ENCODE measurements at regions not wholly inside any gene's neighbourhood (a gene's known extent, or its start where the extent isn't known, plus 50 kb on each side); places are given as distances from the start of the nearest gene placed in this dataset.

DNA sequence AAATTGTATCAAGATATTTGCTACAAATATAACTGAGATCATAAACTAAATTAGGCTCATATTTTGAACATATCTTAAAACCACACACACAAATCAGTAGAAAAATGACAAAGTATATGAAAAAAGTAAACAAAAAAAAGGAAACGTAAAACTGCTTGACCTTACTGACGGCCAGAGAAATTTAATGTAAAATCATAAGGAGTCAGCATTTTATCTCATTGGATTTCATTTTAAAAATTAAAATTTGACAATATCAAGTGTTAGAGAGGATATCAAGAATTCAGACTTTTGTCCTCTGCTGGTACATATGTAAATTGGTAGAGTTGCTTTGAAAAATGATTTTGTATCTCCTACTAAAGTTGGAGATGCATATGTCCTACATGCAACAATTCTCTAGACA lies 209.2 kb upstream of the ZC3H15 start:
- TF ChIP-seq, protein P1, sequence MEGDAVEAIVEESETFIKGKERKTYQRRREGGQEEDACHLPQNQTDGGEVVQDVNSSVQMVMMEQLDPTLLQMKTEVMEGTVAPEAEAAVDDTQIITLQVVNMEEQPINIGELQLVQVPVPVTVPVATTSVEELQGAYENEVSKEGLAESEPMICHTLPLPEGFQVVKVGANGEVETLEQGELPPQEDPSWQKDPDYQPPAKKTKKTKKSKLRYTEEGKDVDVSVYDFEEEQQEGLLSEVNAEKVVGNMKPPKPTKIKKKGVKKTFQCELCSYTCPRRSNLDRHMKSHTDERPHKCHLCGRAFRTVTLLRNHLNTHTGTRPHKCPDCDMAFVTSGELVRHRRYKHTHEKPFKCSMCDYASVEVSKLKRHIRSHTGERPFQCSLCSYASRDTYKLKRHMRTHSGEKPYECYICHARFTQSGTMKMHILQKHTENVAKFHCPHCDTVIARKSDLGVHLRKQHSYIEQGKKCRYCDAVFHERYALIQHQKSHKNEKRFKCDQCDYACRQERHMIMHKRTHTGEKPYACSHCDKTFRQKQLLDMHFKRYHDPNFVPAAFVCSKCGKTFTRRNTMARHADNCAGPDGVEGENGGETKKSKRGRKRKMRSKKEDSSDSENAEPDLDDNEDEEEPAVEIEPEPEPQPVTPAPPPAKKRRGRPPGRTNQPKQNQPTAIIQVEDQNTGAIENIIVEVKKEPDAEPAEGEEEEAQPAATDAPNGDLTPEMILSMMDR (conservative IDR thresholded peaks at IDR 0.05), result no peak
- no peak for TF ChIP-seq ZFX (IDR thresholded peaks at IDR 0.05)
